Effector memory CD4-positive, alpha-beta T cell (primary cell): ENCODE measurements at regions not wholly inside any gene's neighbourhood (a gene's known extent, or its start where the extent isn't known, plus 50 kb on each side); places are given as distances from the start of the nearest gene placed in this dataset.

Experiments
- DNase-seq, 3 donors: peaks; one replicate each; pipeline ENCODE4 v3.0.0-alpha.2; 2020
- H3K27ac ChIP-seq: 2 replicates; pipeline ENCODE4 v1.7.0; 2013; ENCODE audit warnings: mild to moderate bottlenecking, low read length, moderate library complexity; ENCODE audit not compliant: insufficient read depth, poor library complexity, severe bottlenecking
- H3K27me3 ChIP-seq: replicated peaks from 2 replicates; pipeline ENCODE4 v1.7.0; 2013; ENCODE audit warnings: mild to moderate bottlenecking, low read length; ENCODE audit not compliant: insufficient read depth, control insufficient read depth, poor library complexity, severe bottlenecking
- H3K36me3 ChIP-seq: 2 replicates; pipeline ENCODE4 v1.7.0; 2013; ENCODE audit warnings: mild to moderate bottlenecking, low read length, moderate library complexity; ENCODE audit not compliant: control insufficient read depth, insufficient read depth
- H3K4me1 ChIP-seq: 2 replicates; pipeline ENCODE4 v1.7.0; 2013; ENCODE audit warnings: low read length, mild to moderate bottlenecking; ENCODE audit not compliant: control insufficient read depth, insufficient read depth, poor library complexity, severe bottlenecking
- H3K4me3 ChIP-seq: 2 replicates; pipeline ENCODE4 v1.7.0; 2013; ENCODE audit warnings: low read length, low read depth, mild to moderate bottlenecking; ENCODE audit not compliant: insufficient read depth, poor library complexity, severe bottlenecking
- H3K9me3 ChIP-seq: 2 replicates; pipeline ENCODE4 v1.7.0; 2013; ENCODE audit warnings: mild to moderate bottlenecking, low read length, moderate library complexity; ENCODE audit not compliant: control insufficient read depth

DNA sequence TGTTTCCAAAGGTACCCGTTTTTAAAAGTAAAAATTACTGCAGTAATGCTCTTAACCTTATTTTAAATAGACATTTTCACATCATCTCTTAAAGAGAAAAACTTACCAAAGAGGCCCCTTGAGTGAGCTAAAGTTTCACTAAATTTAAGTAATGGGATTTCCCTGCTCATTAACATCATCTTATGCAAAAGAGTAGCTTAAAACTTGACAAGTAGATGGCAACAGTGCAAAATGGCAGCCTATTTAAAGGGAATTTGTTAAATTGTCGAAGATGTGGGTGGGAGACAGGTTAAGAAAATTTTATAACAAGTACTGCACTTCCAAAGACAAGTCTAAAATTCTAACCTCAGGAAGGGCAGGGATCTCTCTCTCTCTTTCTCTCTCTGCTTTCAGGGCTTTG is 271.7 kb upstream of the LDB2 start:
- H3K9me3 ChIP-seq = no peaks in the 10 kb centered on the region
- no peak for DNase-seq
- H3K4me1 ChIP-seq = no peaks in the 10 kb centered on the region

DNA sequence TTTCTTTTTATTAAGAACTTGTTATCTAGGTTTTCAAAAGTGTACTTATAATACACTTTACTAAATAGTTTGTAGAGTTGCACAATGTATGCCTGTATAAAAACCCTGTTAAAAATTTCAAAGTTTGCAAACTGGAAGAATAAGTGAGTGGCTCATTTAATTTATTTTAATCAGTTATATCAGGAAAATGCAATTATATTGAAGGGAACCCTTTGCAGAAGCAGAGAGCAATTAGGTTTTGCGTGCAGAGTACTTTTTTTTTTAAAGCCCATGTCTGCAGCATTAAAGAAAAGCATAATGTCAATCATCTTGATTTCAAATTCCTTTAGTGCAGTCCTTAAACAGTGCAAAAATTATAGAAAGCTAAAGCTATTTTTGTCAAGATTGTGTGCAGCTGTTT is 271.3 kb upstream of the LDB2 start:
- Histone ChIP-seq H3K36me3 (no peaks in the 10 kb centered on the region), H3K4me1 (no peaks in the 10 kb centered on the region), H3K9me3 (no peaks in the 10 kb centered on the region), H3K27ac (no peak overlapping the region), H3K4me3 (no peak overlapping the region), H3K27me3 (no peaks in the 10 kb centered on the region)
- DNase-seq = no peak

More for the DNA sequence above, 271.7 kb upstream of the LDB2 start:
- no peaks in the 10 kb centered on the region for H3K27me3 ChIP-seq
- no peaks in the 10 kb centered on the region for H3K36me3 ChIP-seq
- no peak overlapping the region for H3K4me3 ChIP-seq
- H3K27ac ChIP-seq = no peak overlapping the region

DNA sequence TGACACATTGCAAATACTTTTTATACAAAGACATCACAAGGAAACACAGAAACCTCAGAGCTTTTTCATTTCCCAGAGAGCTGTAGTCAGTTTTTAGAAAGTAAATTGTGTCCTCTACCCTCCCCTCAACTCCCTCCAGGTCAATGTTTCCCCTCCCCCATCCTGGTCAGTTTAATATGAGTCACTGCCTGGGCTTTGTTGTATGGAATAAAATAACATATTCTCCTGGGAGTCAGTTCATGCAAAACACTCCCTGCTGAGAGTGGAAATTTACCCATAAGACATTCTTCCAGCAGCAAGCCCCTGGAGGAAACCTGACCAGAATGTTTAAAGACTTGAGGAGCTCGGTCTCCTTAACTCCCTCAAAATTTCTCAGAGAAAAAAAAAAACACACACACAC is 270.1 kb upstream of the LDB2 start:
- Histone ChIP-seq H3K4me1 (no peaks in the 10 kb centered on the region), H3K4me3 (no peak overlapping the region), H3K27ac (no peak overlapping the region), H3K36me3 (no peaks in the 10 kb centered on the region), H3K9me3 (no peaks in the 10 kb centered on the region), H3K27me3 (no peaks in the 10 kb centered on the region)
- DNase-seq = no peak

DNA sequence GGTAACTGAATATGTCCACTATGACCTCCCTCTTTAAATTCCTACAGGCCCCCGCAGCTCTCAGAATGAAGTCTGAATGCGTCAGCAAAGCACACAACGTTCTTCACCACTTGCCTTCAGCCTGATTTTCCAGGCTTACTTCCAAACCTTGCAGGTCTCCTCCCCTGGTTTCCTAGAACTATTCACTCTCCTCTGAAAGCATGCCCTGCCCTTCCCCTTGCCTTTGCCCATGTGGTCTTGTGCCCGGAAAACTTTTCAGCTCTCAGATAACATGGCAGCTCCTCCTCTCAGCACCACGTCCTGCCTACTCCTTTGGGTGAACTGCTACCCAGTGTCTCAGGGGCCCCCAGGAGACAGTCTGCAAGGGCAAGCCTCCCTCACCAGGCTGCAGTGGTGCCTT is 268.5 kb upstream of the LDB2 start:
- no peaks in the 10 kb centered on the region for H3K9me3 ChIP-seq

DNA sequence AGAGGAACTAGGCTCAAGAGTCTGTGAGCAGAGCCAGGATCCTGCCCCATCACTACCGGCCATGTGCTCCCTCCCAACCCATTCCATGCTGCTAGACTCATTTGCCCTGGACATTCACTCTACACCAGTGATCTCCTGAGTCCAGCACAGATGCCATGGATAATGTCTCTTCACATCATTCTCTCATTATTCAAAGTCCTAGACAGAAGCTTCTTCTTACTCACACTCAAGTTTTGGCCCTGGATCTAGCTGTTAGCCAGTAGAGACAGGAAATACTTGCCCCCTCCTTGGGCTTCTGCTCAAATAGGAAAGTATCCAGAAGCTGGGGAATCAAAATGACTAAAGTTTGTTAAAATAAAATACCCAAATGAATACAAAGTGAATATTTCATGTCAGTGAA is 266.8 kb upstream of the LDB2 start:
- Histone ChIP-seq H3K27ac (no peak overlapping the region), H3K9me3 (no peaks in the 10 kb centered on the region), H3K27me3 (no peaks in the 10 kb centered on the region), H3K4me1 (no peaks in the 10 kb centered on the region), H3K4me3 (no peak overlapping the region), H3K36me3 (no peaks in the 10 kb centered on the region)
- no peak for DNase-seq

More for the DNA sequence above, 268.5 kb upstream of the LDB2 start:
- Histone ChIP-seq H3K4me3 (no peak overlapping the region), H3K36me3 (no peaks in the 10 kb centered on the region), H3K4me1 (no peaks in the 10 kb centered on the region), H3K27ac (no peak overlapping the region), H3K27me3 (no peaks in the 10 kb centered on the region)
- no peak for DNase-seq

DNA sequence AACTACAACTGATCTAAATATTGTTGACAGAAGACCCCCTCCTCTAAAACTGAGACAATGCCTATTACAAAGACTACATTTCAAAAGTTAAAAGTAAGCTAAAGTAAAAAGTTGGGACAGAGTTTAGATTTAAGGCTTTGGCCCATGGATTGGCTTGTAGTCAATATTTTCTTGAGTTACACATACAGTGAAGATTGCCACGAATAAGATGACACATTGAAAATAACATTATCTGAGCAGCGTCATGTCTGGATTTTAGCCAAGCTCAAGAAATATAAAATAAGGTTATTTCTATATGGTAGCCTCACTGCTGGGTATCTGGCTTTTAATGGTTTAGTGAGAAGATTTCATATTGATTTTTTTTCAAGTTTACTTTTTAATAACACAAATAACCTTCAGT is 266.2 kb upstream of the LDB2 start:
- no peaks in the 10 kb centered on the region for H3K4me1 ChIP-seq
- no peaks in the 10 kb centered on the region for H3K27me3 ChIP-seq
- DNase-seq = no peak
- H3K27ac ChIP-seq = no peak overlapping the region
- H3K4me3 ChIP-seq = no peak overlapping the region
- H3K9me3 ChIP-seq = no peaks in the 10 kb centered on the region
- no peaks in the 10 kb centered on the region for H3K36me3 ChIP-seq

DNA sequence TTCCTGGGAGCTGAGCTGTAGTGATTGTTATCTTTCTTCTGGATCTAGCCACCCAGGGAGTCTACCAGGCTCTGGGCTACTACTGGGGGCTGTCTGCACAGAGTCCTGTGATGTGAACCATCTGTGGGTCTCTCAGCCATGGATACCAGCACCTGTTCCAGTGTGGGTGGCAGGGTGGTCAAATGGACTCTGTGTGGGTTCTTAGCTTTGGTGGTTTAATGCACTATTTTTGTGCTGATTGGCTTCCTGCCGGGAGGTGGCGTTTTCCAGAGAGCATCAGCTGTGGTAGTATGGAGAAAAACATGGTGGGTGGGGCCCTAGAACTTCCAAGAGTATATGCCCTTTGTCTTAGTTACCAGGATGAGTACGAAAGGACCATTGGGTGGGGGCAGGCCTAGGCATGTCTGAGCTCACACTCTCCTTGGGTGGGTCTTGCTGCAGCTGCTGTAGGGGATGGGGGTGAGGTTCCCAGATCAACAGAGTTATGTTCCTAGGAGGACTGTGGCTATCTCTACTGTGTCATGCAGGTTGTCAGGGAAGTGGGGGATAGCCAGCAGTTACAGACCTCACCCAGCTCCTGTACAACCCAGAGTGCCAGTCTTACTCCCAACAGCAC is 264.8 kb upstream of the LDB2 start:
- Histone ChIP-seq H3K27ac (no peak overlapping the region), H3K4me1 (no peaks in the 10 kb centered on the region), H3K27me3 (no peaks in the 10 kb centered on the region), H3K36me3 (no peaks in the 10 kb centered on the region), H3K4me3 (no peak overlapping the region), H3K9me3 (no peaks in the 10 kb centered on the region)
- DNase-seq = no peak

DNA sequence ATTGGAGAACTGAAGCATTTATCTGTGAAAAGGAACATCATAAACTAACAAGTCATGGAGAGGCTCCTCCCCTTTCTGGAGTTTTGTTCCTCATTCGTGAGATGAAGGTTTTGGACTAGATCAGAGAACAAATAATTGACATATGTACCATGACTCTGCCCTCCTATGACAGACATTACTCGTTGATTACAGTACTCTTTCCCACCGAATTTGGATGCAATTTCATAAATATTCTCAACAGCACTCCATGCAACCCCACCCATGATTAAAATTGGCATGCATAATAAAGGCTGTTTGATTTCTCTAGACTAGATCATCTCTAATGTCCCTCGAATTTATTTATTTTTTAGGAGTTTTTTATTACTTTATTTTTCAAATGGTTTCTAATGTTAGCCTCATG is 258.9 kb upstream of the LDB2 start:
- Histone ChIP-seq H3K4me1 (no peaks in the 10 kb centered on the region), H3K27ac (no peak overlapping the region), H3K36me3 (no peaks in the 10 kb centered on the region), H3K9me3 (no peaks in the 10 kb centered on the region), H3K4me3 (no peak overlapping the region), H3K27me3 (no peaks in the 10 kb centered on the region)
- no peak for DNase-seq

DNA sequence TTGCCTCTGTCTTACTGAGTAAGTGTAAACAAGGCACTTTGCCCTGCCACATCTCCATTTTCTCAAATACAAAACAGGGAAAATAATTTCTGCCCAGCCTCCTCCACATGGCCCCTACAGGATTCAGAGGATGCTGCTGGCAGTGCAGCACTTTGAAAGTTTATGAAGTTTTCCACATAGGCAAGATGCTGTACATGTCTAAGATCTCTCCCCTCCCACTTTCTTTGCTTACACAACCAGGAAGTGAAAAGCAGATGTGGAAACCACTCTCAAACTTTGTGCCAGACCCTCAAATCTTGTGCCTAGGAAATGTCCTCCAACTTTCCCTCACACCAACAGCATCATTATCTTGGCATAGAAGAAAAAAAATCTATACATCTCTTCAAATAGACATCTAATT is 257.0 kb upstream of the LDB2 start:
- Histone ChIP-seq H3K27ac (no peak overlapping the region), H3K4me1 (no peaks in the 10 kb centered on the region), H3K27me3 (no peaks in the 10 kb centered on the region), H3K36me3 (no peaks in the 10 kb centered on the region), H3K4me3 (no peak overlapping the region), H3K9me3 (no peaks in the 10 kb centered on the region)
- DNase-seq = no peak

DNA sequence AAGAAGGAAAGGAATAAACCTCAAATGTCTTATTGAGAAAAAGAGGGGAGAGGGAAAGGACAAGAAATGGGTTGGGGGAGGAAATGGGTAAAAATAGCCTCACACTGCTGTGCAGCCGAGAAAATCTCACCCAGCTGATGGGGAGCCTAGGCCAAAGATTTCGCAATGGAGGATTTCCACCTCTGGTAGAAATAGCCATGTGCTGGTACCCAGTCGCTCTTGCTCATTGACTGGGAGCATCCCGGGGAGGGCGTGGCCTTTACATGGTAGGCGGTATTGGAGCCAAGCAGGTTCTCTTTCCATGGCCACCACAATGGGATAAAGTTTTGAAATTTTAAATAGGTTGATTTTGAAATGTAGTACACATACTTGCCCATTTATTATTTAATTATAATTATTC is 255.1 kb upstream of the LDB2 start:
- Histone ChIP-seq H3K27ac (no peak overlapping the region), H3K36me3 (no peaks in the 10 kb centered on the region), H3K4me1 (no peaks in the 10 kb centered on the region), H3K9me3 (no peaks in the 10 kb centered on the region), H3K27me3 (no peaks in the 10 kb centered on the region), H3K4me3 (no peak overlapping the region)
- DNase-seq = no peak
